ENCODE measurements at regions not wholly inside any gene's neighbourhood (a gene's known extent, or its start where the extent isn't known, plus 50 kb on each side); places are given as distances from the start of the nearest gene placed in this dataset.

DNA sequence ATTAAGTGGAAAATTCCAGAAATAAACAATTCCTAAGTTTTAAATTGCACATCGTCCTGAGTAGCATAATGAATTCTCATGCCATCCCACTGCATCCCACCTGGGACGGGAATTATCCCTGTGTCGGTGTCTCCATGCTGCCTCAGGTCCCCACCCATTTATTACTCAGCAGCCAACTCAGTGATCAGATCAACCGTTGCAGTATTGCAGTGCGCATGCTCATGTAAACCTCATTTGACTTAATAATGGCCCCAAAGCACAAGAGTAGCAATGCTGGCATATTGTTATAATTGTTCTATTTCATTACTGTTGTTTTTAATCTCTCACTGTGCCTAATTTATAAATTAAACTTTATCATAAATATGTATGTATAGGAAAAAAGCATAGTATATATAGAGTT lies 214.4 kb downstream of the METTL4 start:
- DNase-seq = no peak
- no peaks in the 10 kb centered on the region for H3K27me3 ChIP-seq (ENCODE audit: control insufficient read depth, insufficient read depth, low read length)
- no peaks in the 10 kb centered on the region for H3K36me3 ChIP-seq (replicated peaks; ENCODE audit: control insufficient read depth, insufficient read depth, low read length)
- H3K4me3 ChIP-seq (ENCODE audit: insufficient read depth, low read depth, low read length) = no peak overlapping the region

- no peaks in the 10 kb centered on the region for H3K36me3 ChIP-seq (replicated peaks; ENCODE audit: control insufficient read depth, insufficient read depth, low read length)
- no peak for DNase-seq
- no peak overlapping the region for H3K4me3 ChIP-seq (ENCODE audit: insufficient read depth, low read depth, low read length)
- no peaks in the 10 kb centered on the region for H3K27me3 ChIP-seq (ENCODE audit: control insufficient read depth, insufficient read depth, low read length)
Measured at GRCh38 chr18:2360861-2361260, 210.4 kb downstream of the METTL4 start.

- no peak overlapping the region for H3K4me3 ChIP-seq (ENCODE audit: insufficient read depth, low read depth, low read length)
Measured at GRCh38 chr18:2368102-2368501, 203.2 kb downstream of the METTL4 start.

DNA sequence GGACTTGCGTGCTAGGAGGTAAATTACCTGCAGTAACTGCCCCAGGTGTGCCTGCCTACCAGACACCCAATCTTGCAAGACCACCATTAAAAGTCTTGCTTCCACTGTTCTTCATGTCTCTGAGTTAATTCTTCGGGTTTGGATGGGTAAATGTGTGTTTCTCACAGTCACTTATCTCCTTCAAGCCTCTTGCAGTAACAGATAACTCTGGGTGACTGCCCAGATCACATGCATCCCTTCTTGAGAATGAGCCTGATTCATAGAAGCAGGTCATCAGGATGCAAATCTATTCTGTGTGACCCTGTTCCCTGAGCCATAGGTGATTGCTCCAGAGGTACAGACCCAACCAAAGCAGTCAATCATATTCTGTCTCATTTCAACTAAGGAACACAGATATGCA lies 194.6 kb downstream of the METTL4 start:
- Histone ChIP-seq H3K36me3 (replicated peaks; ENCODE audit: control insufficient read depth, insufficient read depth, low read length) (no peaks in the 10 kb centered on the region), H3K27me3 (ENCODE audit: control insufficient read depth, insufficient read depth, low read length) (no peaks in the 10 kb centered on the region), H3K4me3 (ENCODE audit: insufficient read depth, low read depth, low read length) (no peak overlapping the region)
- no peak for DNase-seq

More at GRCh38 chr18:2368102-2368501, 203.2 kb downstream of the METTL4 start:
- Histone ChIP-seq H3K36me3 (replicated peaks; ENCODE audit: control insufficient read depth, insufficient read depth, low read length) (no peaks in the 10 kb centered on the region), H3K27me3 (ENCODE audit: control insufficient read depth, insufficient read depth, low read length) (no peaks in the 10 kb centered on the region)
- DNase-seq = no peak

DNA sequence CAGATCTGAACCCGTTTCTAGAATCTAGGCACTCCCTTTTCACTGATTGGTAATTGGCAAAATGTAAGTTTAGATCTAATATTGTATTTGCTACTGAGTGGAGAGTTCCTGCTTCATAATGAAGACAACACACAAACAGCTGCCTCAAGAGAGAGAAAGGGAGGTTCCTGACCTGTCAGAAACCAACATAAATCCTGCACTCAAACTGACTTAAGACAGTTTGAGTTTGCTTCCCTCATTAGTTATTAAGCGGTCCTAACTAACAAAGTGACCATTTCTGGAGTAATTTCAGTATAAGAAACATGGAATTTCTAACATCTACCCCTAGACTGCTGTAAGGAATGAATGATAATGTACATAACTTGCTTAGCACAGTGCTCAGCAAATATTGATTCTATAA lies 191.2 kb downstream of the METTL4 start:
- no peaks in the 10 kb centered on the region for H3K36me3 ChIP-seq (replicated peaks; ENCODE audit: control insufficient read depth, insufficient read depth, low read length)
- no peak overlapping the region for H3K4me3 ChIP-seq (ENCODE audit: insufficient read depth, low read depth, low read length)
- DNase-seq = no peak

GRCh38 chr18:2381539-2381938 lies 189.8 kb downstream of the METTL4 start:
- Histone ChIP-seq H3K36me3 (replicated peaks; ENCODE audit: control insufficient read depth, insufficient read depth, low read length) (no peaks in the 10 kb centered on the region), H3K4me3 (ENCODE audit: insufficient read depth, low read depth, low read length) (no peak overlapping the region), H3K27me3 (ENCODE audit: control insufficient read depth, insufficient read depth, low read length) (no peaks in the 10 kb centered on the region)
- no peak for DNase-seq

More for the DNA sequence above, 191.2 kb downstream of the METTL4 start:
- H3K27me3 ChIP-seq (ENCODE audit: control insufficient read depth, insufficient read depth, low read length) = no peaks in the 10 kb centered on the region

- no peaks in the 10 kb centered on the region for H3K27me3 ChIP-seq (ENCODE audit: control insufficient read depth, insufficient read depth, low read length)
- no peaks in the 10 kb centered on the region for H3K36me3 ChIP-seq (replicated peaks; ENCODE audit: control insufficient read depth, insufficient read depth, low read length)
- H3K4me3 ChIP-seq (ENCODE audit: insufficient read depth, low read depth, low read length) = no peak overlapping the region
- DNase-seq = no peak
Measured at GRCh38 chr18:2387588-2387987, 183.7 kb downstream of the METTL4 start.

DNA sequence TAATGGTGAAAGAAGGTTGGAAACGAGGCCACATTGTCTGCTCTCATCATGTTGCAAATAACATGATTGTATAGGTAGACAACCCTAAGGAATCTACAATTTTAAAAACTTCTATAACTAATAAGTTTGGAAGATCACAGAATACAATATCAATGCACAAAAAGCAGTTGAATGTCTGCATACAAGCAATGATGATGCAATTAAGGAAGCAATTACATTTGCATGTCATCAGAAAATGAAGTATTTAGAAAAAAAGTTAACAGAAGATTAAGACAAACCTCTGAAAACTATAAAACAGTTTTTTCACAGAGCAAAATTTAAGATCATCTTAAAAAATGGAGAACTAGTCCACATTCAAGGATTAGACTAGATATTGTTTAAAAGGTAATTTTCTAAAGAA lies 181.1 kb downstream of the METTL4 start:
- no peak overlapping the region for H3K4me3 ChIP-seq (ENCODE audit: insufficient read depth, low read depth, low read length)
- H3K27me3 ChIP-seq (ENCODE audit: control insufficient read depth, insufficient read depth, low read length) = no peaks in the 10 kb centered on the region
- DNase-seq = no peak
- no peaks in the 10 kb centered on the region for H3K36me3 ChIP-seq (replicated peaks; ENCODE audit: control insufficient read depth, insufficient read depth, low read length)

DNA sequence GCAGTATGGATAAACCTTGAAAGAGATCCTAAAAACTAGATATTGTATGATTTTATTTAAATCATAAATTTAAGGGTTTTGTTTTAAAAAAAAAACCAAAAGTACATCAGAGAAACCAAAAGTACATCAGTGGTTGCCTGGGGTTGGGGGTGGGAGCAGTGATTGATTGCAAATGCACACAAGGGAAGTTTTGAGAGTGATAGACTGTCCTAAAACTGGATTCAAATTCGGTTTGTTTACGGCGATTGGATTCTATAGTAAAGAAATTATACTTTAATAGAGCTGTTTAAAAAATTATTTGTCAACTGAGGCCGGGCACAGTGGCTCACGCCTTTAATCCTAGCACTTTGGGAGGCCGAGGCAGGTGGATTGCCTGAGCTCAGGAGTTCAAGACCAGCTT lies 179.8 kb downstream of the METTL4 start:
- Histone ChIP-seq H3K36me3 (replicated peaks; ENCODE audit: control insufficient read depth, insufficient read depth, low read length) (no peaks in the 10 kb centered on the region), H3K4me3 (ENCODE audit: insufficient read depth, low read depth, low read length) (no peak overlapping the region), H3K27me3 (ENCODE audit: control insufficient read depth, insufficient read depth, low read length) (no peaks in the 10 kb centered on the region)
- DNase-seq = no peak

- Histone ChIP-seq H3K4me3 (ENCODE audit: insufficient read depth, low read depth, low read length) (no peak overlapping the region), H3K27me3 (ENCODE audit: control insufficient read depth, insufficient read depth, low read length) (no peaks in the 10 kb centered on the region), H3K36me3 (replicated peaks; ENCODE audit: control insufficient read depth, insufficient read depth, low read length) (no peaks in the 10 kb centered on the region)
- DNase-seq = no peak
Measured at GRCh38 chr18:2392446-2392845, 178.9 kb downstream of the METTL4 start.

DNA sequence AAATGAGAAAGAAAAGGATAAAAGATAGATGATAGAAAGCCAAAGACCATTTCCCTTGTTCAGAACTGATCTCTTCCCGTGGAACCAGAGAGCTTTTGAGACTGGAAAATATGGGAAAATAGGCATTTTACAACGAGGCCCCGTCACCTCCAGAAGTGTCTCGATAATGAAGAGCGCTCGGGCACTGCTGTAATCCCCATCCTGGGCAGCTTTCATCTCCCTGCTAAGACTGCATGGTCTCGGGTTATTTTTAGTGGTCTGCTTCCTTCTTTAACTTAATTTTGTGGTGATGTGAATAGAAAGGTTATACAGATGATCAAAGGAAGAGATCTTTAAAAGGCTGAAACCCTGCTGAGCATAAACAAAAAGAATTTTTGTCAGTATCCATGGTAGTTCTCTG lies 176.6 kb downstream of the METTL4 start:
- Histone ChIP-seq H3K27me3 (ENCODE audit: control insufficient read depth, insufficient read depth, low read length) (no peaks in the 10 kb centered on the region), H3K36me3 (replicated peaks; ENCODE audit: control insufficient read depth, insufficient read depth, low read length) (no peaks in the 10 kb centered on the region), H3K4me3 (ENCODE audit: insufficient read depth, low read depth, low read length) (no peak overlapping the region)
- DNase-seq = no peak

DNA sequence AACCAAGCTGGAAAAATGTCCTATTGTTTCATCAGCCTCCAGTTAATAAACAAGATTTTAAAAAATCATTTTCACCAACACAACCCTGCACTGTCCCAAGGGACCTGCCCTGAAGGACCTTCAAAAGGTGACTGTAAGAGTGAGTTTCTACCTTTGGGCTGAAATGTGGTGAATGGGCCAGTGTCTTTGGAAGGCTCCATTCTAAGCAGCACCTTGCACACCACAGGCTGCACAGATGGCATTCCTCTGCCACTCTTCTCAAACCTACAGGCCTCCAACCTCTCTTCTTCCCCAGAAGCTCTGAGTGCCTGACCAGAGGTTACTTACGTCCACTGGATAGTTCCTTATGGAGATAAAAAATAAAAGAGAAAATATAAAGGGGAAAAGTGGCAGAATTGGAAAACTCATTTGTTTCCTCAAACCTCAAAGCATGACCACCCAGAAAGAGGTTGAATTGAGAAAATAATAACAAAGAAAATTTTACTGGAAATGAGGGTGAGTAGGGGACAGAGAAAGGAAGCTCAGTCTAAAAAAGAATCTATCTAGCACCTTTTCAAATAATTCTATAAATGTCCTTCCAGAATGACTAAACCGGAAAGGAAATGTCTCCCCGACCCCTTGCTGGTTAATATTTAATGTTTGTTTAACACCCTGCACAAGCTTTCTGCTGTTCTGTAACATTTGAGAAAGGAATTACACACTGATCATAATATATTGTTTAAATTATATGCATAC lies 175.7 kb downstream of the METTL4 start:
- H3K27me3 ChIP-seq (ENCODE audit: control insufficient read depth, insufficient read depth, low read length) = no peaks in the 10 kb centered on the region

GRCh38 chr18:2396162-2396505 lies 175.2 kb downstream of the METTL4 start:
- no peak overlapping the region for H3K4me3 ChIP-seq (ENCODE audit: insufficient read depth, low read depth, low read length)
- DNase-seq = no peak
- no peaks in the 10 kb centered on the region for H3K36me3 ChIP-seq (replicated peaks; ENCODE audit: control insufficient read depth, insufficient read depth, low read length)
- H3K27me3 ChIP-seq (ENCODE audit: control insufficient read depth, insufficient read depth, low read length) = no peaks in the 10 kb centered on the region

More for the DNA sequence above, 175.7 kb downstream of the METTL4 start:
- H3K36me3 ChIP-seq (replicated peaks; ENCODE audit: control insufficient read depth, insufficient read depth, low read length) = no peaks in the 10 kb centered on the region
- no peak for DNase-seq
- H3K4me3 ChIP-seq (ENCODE audit: insufficient read depth, low read depth, low read length) = no peak overlapping the region

DNA sequence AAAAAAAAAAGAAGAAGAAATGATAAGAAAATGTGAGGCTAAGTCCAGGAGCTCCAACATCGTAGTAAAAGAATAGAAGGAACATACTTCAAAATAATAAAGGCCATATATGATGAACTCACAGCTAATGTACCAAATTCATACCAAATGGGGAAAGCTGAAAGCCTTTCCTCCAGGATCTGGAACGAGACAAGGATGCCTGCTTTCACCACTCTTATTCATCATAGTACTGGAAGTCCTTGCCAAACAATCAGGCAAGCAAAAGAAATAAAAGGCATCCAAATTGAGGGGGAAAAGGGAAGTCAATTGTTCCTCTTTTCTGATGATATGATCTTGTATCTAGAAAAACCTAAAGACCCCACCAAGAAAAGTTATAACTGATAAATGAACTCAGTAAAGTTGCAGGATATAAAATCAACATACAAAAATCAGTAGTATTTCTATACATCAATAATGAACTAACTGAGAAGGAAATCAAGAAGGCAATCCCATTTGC lies 170.6 kb downstream of the METTL4 start:
- Histone ChIP-seq H3K4me3 (ENCODE audit: insufficient read depth, low read depth, low read length) (no peak overlapping the region), H3K27me3 (ENCODE audit: control insufficient read depth, insufficient read depth, low read length) (no peaks in the 10 kb centered on the region), H3K36me3 (replicated peaks; ENCODE audit: control insufficient read depth, insufficient read depth, low read length) (no peaks in the 10 kb centered on the region)
- no peak for DNase-seq

- Histone ChIP-seq H3K36me3 (replicated peaks; ENCODE audit: control insufficient read depth, insufficient read depth, low read length) (no peaks in the 10 kb centered on the region), H3K4me3 (ENCODE audit: insufficient read depth, low read depth, low read length) (no peak overlapping the region), H3K27me3 (ENCODE audit: control insufficient read depth, insufficient read depth, low read length) (no peaks in the 10 kb centered on the region)
- no peak for DNase-seq
Measured at GRCh38 chr18:2402084-2402483, 169.2 kb downstream of the METTL4 start.

GRCh38 chr18:2406544-2406943 lies 164.8 kb downstream of the METTL4 start:
- Histone ChIP-seq H3K27me3 (ENCODE audit: control insufficient read depth, insufficient read depth, low read length) (no peaks in the 10 kb centered on the region), H3K36me3 (replicated peaks; ENCODE audit: control insufficient read depth, insufficient read depth, low read length) (no peaks in the 10 kb centered on the region), H3K4me3 (ENCODE audit: insufficient read depth, low read depth, low read length) (no peak overlapping the region)
- no peak for DNase-seq

Measured in H7 (cell line).